GM11168 (cell line): ENCODE measurements at regions not wholly inside any gene's neighbourhood (a gene's known extent, or its start where the extent isn't known, plus 50 kb on each side); places are given as distances from the start of the nearest gene placed in this dataset.

Experiments
- in situ Hi-C: fragments of 300-500 bp; cut with MboI; formaldehyde crosslinking; loops from one replicate; pipeline ENCODE4 v1.12.0; 2022; ENCODE audit warnings: low sequenced_read_pairs; ENCODE audit not compliant: unreplicated experiment

DNA sequence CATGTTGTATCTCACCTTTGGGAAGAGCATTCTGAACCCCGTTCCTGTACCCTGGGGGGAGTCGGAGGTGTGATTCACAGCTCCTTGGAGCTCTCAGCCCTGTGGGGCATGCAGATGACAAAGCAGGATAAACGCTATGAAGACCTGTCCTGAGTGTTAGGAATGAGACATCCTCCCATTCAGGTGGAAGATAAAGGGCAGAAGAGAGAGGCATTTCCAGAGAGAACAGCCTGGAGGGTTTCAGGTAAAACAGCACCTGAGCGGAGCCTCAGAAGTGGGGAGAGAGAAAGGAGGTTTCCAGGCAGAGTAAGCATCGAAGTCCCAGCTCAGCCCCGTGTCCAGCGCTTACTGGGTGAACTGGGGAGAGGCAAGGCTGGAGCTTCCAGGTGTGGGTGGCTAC, 288.9 kb downstream of the KLF6 start:
- in situ Hi-C loops: loop anchor here (5.0 kb wide), 1 partner anchor 111 kb away; no protein-coding TSS in a partner anchor

DNA sequence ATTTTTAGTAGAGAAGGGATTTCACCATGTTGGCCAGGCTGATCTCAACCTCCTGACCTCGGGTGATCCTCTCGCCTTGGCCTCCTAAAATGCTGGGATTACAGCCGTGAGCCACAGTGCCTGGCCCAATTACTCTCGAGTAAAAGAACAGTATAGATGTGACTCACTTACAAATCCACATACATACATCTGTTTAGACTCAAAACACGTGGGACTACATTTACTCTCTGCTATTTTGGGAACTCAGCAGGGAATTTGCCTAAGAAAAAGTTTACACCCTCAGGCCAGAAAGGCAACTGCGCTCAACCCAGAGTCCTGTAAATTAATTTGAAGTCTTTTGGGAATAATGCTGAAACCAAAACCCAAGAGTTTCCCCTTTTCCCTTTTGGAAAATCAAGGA, 289.7 kb downstream of the KLF6 start:
- in situ Hi-C loops: loop anchor here (5.0 kb wide), 1 partner anchor 112 kb away; no protein-coding TSS in a partner anchor

DNA sequence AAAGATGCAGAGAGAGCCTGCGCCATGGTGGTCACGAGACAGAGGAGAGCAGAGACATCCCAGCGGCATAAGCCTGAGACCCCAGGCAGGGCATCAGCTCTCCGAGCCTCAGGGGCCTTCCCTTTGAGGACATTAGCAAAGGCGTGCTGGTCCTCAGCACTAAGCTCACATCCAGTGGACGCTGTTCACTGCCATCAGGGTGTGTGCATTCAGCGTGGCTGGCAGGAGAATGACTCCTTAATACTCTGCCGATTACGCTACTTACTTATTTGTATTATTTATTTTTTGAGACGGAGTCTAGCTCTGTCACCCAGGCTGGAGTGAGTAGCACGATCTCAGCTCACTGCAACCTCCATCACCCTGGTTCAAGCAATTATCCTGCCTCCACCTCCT, 290.2 kb downstream of the KLF6 start:
- in situ Hi-C loops: loop anchor here (5.0 kb wide), 1 partner anchor 112 kb away; no protein-coding TSS in a partner anchor

- in situ Hi-C loops: no loop called here
These were observed 290.7 kb downstream of the KLF6 start for GRCh38 chr10:3494131-3494837.

- in situ Hi-C loops: no loop called here
These were observed 291.4 kb downstream of the KLF6 start for GRCh38 chr10:3493621-3494020.

DNA sequence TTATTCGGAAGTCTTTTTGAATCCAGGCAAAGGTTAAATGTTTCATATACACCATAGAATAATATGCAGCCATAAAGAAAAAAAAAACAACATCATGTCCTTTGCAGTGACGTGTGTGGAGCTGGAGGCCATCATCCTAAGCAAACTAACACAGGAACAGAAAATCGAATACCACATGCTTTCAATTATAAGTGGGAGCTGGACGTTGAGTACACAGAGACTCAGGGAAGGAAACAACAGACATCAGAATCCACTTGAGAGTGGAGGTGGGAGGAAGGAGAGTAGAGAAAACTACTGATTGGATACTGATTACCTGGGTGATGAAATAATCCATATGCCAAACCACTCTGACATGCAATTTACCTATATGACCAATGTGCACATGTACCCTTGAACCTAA, 293.4 kb downstream of the KLF6 start:
- in situ Hi-C loops: no loop called here

GRCh38 chr10:3487228-3487627, 297.8 kb downstream of the KLF6 start:
- in situ Hi-C loops: no loop called here

GRCh38 chr10:3486346-3487065, 298.5 kb downstream of the KLF6 start:
- in situ Hi-C loops: no loop called here

GRCh38 chr10:3485057-3485686, 299.8 kb downstream of the KLF6 start:
- in situ Hi-C loops: no loop called here

DNA sequence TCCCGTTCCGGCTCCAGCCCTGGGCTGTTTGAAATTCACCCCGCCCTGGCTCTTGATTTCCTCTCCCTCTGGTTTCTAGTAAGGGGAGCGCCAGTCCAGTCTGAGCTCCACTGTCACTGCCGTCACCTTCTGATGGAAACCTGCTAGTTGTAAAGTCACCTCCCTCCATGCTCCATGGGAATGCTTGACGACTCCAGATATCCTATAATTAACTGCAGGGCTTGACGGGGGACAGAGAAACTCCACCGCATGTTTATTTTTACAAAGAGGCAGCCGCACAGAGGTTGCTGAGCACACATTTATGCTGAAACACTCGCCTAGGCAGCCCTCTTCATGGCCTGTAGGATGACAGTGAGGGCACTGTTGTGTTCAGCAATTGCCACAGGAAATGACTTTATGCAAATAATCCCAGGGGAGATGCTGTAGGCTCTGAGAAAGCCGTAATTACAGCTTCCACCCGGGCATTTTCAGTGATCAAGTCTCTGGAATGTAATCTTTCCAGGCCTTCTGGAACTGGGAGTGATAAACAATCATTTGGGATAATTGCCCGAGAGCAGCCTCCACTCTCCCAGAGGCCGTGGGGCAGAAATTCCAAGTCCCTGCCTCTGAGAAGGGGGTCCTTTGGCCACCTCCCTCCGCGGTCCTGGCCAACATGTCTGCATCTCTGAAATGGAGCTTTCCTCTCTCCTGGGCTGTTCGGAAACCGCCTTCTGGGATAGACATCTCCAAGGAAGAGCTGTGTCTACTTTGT, 300.5 kb downstream of the KLF6 start:
- in situ Hi-C loops: no loop called here

- in situ Hi-C loops: no loop called here
These were observed 302.6 kb downstream of the KLF6 start for GRCh38 chr10:3482200-3482993.

- in situ Hi-C loops: no loop called here
These were observed 303.5 kb downstream of the KLF6 start for GRCh38 chr10:3481496-3481895.

DNA sequence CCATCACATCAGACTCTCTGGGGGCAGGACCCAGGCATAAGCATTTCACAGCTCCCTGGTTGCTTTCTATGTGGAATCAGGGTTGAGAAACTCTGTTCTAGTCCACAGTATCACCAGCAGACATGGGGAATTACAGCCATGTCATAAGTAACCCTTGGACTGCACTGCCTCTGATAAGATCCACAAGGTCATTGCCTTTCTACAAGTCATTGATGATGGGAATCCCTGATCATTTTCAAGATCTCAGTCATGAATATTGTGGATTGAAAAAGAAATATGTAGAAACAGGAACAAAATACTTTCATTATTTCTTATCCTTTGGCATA, 304.1 kb downstream of the KLF6 start:
- in situ Hi-C loops: no loop called here

GRCh38 chr10:3480281-3480989, 304.6 kb downstream of the KLF6 start:
- in situ Hi-C loops: no loop called here

GRCh38 chr10:3478632-3479240, 306.2 kb upstream of the PITRM1 start:
- in situ Hi-C loops: no loop called here

- in situ Hi-C loops: no loop called here
These were observed 305.6 kb upstream of the PITRM1 start for GRCh38 chr10:3478153-3478552.

- in situ Hi-C loops: no loop called here
These were observed 305.1 kb upstream of the PITRM1 start for GRCh38 chr10:3477683-3478082.

DNA sequence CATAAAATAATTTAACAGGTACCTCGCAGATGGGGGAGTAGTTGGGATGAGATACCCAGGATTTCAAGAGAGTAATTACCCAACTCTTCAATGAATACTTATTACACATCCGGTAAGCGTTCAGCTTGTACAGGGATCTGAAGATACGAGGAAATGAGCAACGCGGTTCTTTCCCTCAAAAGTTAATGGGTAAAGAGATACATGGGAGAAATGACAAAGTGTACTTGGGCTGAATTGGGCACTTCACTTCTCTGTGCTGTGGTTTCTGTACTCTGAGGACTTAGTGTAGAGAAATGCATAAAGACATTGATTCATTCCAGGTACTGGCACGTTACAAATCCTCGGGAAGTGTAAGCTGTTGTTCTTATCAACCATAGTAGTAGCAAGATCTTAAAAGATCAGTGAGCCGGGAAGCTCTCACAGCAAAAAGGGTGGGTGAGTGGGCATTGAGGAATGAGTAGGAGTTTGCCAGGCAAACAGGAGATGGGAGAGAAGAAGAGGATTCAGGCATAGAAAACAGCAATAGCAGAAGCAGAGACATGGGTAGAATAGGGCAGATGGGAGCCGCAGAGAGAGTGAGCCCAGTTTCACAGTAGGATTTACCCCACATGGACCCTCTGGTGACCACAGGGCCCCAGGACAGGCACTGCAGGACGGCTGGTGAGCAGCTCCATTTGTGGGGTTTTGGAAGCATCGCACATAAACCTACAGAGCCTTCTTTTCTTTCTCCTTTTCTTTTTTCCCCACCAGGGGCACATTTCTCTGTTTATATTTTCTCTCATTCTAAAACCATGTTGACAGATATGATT, 304.3 kb upstream of the PITRM1 start:
- in situ Hi-C loops: no loop called here
